Cardiac muscle cell (in vitro differentiated cells and primary cell): ENCODE measurements at regions not wholly inside any gene's neighbourhood (a gene's known extent, or its start where the extent isn't known, plus 50 kb on each side); places are given as distances from the start of the nearest gene placed in this dataset.

Experiments
- DNase-seq, 2 donors: peaks; one replicate each; pipeline versions ENCODE4 v3.0.0 to v3.0.0-alpha.2; 2010 to 2017; ENCODE audit warnings: low read depth in 1 of 2, low spot score in 1 of 2
- H3K27ac ChIP-seq: fragments of 200-600 bp; sonication (generic); 2 replicates; pipeline ENCODE4 v1.5.1; 2016
- H3K27me3 ChIP-seq: fragments of 200-600 bp; sonication (generic); 2 replicates; pipeline ENCODE4 v1.6.0; 2016; ENCODE audit warnings: control low read depth
- H3K36me3 ChIP-seq: fragments of 200-600 bp; sonication (generic); 2 replicates; pipeline ENCODE4 v1.5.1; 2016; ENCODE audit warnings: control low read depth
- H3K4me1 ChIP-seq: fragments of 200-600 bp; sonication (generic); 2 replicates; pipeline ENCODE4 v1.8.1; 2017; ENCODE audit warnings: low read depth, mild to moderate bottlenecking, mixed run types
- H3K4me3 ChIP-seq: fragments of 200-600 bp; sonication (generic); 2 replicates; pipeline ENCODE4 v1.5.1; 2016; ENCODE audit warnings: mild to moderate bottlenecking
- H3K9me3 ChIP-seq: fragments of 200-600 bp; sonication (generic); 2 replicates; pipeline ENCODE4 v1.5.1; 2017; ENCODE audit warnings: low read depth, mild to moderate bottlenecking, control low read depth
- CTCF ChIP-seq: IDR thresholded peaks from 2 replicates; pipeline ENCODE4 v1.5.1; 2012; ENCODE audit warnings: low read depth, mild to moderate bottlenecking, low read length

GRCh38 chr2:234666911-234667310 is 170.0 kb upstream of the ARL4C start:
- no peak for DNase-seq
- H3K36me3 ChIP-seq: no peaks in the 10 kb centered on the region
- no peaks in the 10 kb centered on the region for H3K9me3 ChIP-seq
- H3K27me3 ChIP-seq: no peaks in the 10 kb centered on the region
- no peak overlapping the region for H3K4me3 ChIP-seq
- no peak overlapping the region for H3K27ac ChIP-seq
- H3K4me1 ChIP-seq: no peaks in the 10 kb centered on the region
- TF ChIP-seq CTCF: no peak

GRCh38 chr2:234665304-234665703 is 168.4 kb upstream of the ARL4C start:
- no peaks in the 10 kb centered on the region for H3K4me1 ChIP-seq
- TF ChIP-seq CTCF: no peak
- no peaks in the 10 kb centered on the region for H3K36me3 ChIP-seq
- H3K27me3 ChIP-seq: no peaks in the 10 kb centered on the region
- no peak for DNase-seq
- H3K4me3 ChIP-seq: no peak overlapping the region
- H3K9me3 ChIP-seq: no peaks in the 10 kb centered on the region
- no peak overlapping the region for H3K27ac ChIP-seq

- no peaks in the 10 kb centered on the region for H3K9me3 ChIP-seq
- H3K27me3 ChIP-seq: no peaks in the 10 kb centered on the region
- no peaks in the 10 kb centered on the region for H3K36me3 ChIP-seq
- no peak for DNase-seq
- no peak overlapping the region for H3K4me3 ChIP-seq
- no peaks in the 10 kb centered on the region for H3K4me1 ChIP-seq
- no peak overlapping the region for H3K27ac ChIP-seq
- TF ChIP-seq CTCF: no peak
Measured at GRCh38 chr2:234661849-234662248, 165.0 kb upstream of the ARL4C start.

- Histone ChIP-seq H3K36me3 (no peaks in the 10 kb centered on the region), H3K4me1 (no peaks in the 10 kb centered on the region), H3K4me3 (no peak overlapping the region), H3K27me3 (no peaks in the 10 kb centered on the region), H3K9me3 (no peaks in the 10 kb centered on the region), H3K27ac (no peak overlapping the region)
- no peak for TF ChIP-seq CTCF
- DNase-seq: no peak
Measured at GRCh38 chr2:234661175-234661574, 164.3 kb upstream of the ARL4C start.

- no peaks in the 10 kb centered on the region for H3K4me1 ChIP-seq
- H3K9me3 ChIP-seq: no peaks in the 10 kb centered on the region
- H3K27me3 ChIP-seq: no peaks in the 10 kb centered on the region
- H3K4me3 ChIP-seq: no peak overlapping the region
- DNase-seq: no peak
- H3K27ac ChIP-seq: no peak overlapping the region
- H3K36me3 ChIP-seq: no peaks in the 10 kb centered on the region
- no peak for TF ChIP-seq CTCF
Measured at GRCh38 chr2:234655706-234656105, 158.8 kb upstream of the ARL4C start.

DNA sequence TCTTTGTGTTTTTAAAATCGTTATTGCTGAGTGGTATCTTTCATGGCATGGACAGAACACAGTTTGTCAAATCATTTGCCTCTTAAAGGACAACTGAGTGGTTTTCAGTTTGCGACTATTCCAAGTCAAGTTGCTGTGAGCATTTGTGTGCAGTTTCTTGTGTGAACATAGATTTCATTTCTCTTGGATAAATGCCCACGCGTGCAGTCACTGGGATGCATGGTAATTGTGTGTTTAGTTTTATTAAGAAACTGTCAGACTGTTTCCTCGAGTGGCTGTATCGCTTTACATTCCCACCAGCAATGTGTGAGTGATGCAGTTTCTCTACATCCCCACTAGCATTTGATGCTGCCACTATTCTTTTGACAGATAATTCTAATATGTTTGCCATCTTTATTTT is 154.0 kb upstream of the ARL4C start:
- Histone ChIP-seq H3K9me3 (no peaks in the 10 kb centered on the region), H3K27ac (no peak overlapping the region), H3K27me3 (no peaks in the 10 kb centered on the region), H3K4me3 (no peak overlapping the region), H3K36me3 (no peaks in the 10 kb centered on the region), H3K4me1 (no peaks in the 10 kb centered on the region)
- no peak for DNase-seq
- no peak for TF ChIP-seq CTCF
